ENCODE measurements at regions not wholly inside any gene's neighbourhood (a gene's known extent, or its start where the extent isn't known, plus 50 kb on each side); places are given as distances from the start of the nearest gene placed in this dataset.

GRCh38 chr1:229093238-229093540 is 177.7 kb upstream of the RAB4A start:
- no peak for TF ChIP-seq CTCF (IDR thresholded peaks at IDR 0.05; ENCODE audit: low read length, missing control alignments)
- H3K4me3 ChIP-seq (replicated peaks; ENCODE audit: low read depth, low read length) = no peak overlapping the region
- DNase-seq (ENCODE audit: low read depth) = no peak

GRCh38 chr1:229093609-229094336 is 177.1 kb upstream of the RAB4A start:
- TF ChIP-seq CTCF (IDR thresholded peaks at IDR 0.05; ENCODE audit: low read length, missing control alignments) = no peak
- H3K4me3 ChIP-seq (replicated peaks; ENCODE audit: low read depth, low read length) = no peak overlapping the region
- DNase-seq (ENCODE audit: low read depth) = no peak

GRCh38 chr1:229094476-229095311 is 176.2 kb upstream of the RAB4A start:
- H3K4me3 ChIP-seq (replicated peaks; ENCODE audit: low read depth, low read length) = no peak overlapping the region
- TF ChIP-seq CTCF (IDR thresholded peaks at IDR 0.05; ENCODE audit: low read length, missing control alignments) = no peak
- DNase-seq (ENCODE audit: low read depth) = peak; percentile 63

GRCh38 chr1:229095325-229095724 is 175.6 kb upstream of the RAB4A start:
- H3K4me3 ChIP-seq (replicated peaks; ENCODE audit: low read depth, low read length) = no peak overlapping the region
- DNase-seq (ENCODE audit: low read depth) = no peak
- no peak for TF ChIP-seq CTCF (IDR thresholded peaks at IDR 0.05; ENCODE audit: low read length, missing control alignments)

- no peak for DNase-seq (ENCODE audit: low read depth)
- TF ChIP-seq CTCF (IDR thresholded peaks at IDR 0.05; ENCODE audit: low read length, missing control alignments) = no peak
- no peak overlapping the region for H3K4me3 ChIP-seq (replicated peaks; ENCODE audit: low read depth, low read length)
Observed at GRCh38 chr1:229097356-229097755, 173.6 kb upstream of the RAB4A start.

GRCh38 chr1:229098361-229098760 is 172.6 kb upstream of the RAB4A start:
- no peak for DNase-seq (ENCODE audit: low read depth)
- no peak for TF ChIP-seq CTCF (IDR thresholded peaks at IDR 0.05; ENCODE audit: low read length, missing control alignments)

More at GRCh38 chr1:229098361-229098760, 172.6 kb upstream of the RAB4A start:
- H3K4me3 ChIP-seq (replicated peaks; ENCODE audit: low read depth, low read length) = no peak overlapping the region
